ENCODE measurements at regions not wholly inside any gene's neighbourhood (a gene's known extent, or its start where the extent isn't known, plus 50 kb on each side); places are given as distances from the start of the nearest gene placed in this dataset.

DNA sequence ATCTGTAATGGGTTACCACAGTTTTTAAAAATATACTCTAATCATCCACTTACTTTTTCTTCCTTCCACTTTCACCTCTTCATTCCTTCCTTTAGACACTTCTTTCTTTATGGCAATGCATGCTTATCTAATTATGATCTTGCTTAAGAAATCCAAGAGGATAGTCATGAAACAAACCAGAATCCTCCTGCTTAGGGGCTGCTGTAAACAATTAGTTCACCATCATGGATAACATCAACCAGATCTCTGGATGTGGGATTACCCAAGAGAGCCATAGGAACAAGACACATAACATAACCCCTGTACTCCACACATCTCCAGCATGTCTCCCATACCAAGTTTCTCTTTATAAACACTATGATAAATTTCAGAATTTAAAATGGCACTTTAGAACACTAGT is 713.4 kb upstream of the PTPRD start:
- TF ChIP-seq NFRKB (IDR thresholded peaks at IDR 0.05) (no peak), BHLHE40 (IDR thresholded peaks at IDR 0.05; ENCODE audit: borderline replicate concordance) (no peak), SP1 (IDR thresholded peaks at IDR 0.05) (no peak), TARDBP (IDR thresholded peaks at IDR 0.05) (no peak), L3MBTL2 (conservative IDR thresholded peaks at IDR 0.05) (no peak), ELF4 (IDR thresholded peaks at IDR 0.05) (no peak), FOXK2 (IDR thresholded peaks at IDR 0.05) (no peak), HDGF (IDR thresholded peaks at IDR 0.05; ENCODE audit: borderline replicate concordance) (no peak), SUZ12 (IDR thresholded peaks at IDR 0.05) (no peak), FOXA1 (IDR thresholded peaks at IDR 0.05) (no peak), ZNF384 (IDR thresholded peaks at IDR 0.05) (no peak), FOXM1 (IDR thresholded peaks at IDR 0.05; ENCODE audit: borderline replicate concordance) (no peak), ARNT (IDR thresholded peaks at IDR 0.05) (no peak), CTBP1 (IDR thresholded peaks at IDR 0.05; ENCODE audit: borderline replicate concordance) (no peak), LEF1 (IDR thresholded peaks at IDR 0.05; ENCODE audit: borderline replicate concordance) (no peak)
- TF ChIP-seq, protein P1, sequence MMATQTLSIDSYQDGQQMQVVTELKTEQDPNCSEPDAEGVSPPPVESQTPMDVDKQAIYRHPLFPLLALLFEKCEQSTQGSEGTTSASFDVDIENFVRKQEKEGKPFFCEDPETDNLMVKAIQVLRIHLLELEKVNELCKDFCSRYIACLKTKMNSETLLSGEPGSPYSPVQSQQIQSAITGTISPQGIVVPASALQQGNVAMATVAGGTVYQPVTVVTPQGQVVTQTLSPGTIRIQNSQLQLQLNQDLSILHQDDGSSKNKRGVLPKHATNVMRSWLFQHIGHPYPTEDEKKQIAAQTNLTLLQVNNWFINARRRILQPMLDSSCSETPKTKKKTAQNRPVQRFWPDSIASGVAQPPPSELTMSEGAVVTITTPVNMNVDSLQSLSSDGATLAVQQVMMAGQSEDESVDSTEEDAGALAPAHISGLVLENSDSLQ (IDR thresholded peaks at IDR 0.05) = no peak
- ChIA-PET CTCF (no interaction called here), POLR2A (no interaction called here)
- DNase-seq (ENCODE audit: extremely low spot score) = no peak

DNA sequence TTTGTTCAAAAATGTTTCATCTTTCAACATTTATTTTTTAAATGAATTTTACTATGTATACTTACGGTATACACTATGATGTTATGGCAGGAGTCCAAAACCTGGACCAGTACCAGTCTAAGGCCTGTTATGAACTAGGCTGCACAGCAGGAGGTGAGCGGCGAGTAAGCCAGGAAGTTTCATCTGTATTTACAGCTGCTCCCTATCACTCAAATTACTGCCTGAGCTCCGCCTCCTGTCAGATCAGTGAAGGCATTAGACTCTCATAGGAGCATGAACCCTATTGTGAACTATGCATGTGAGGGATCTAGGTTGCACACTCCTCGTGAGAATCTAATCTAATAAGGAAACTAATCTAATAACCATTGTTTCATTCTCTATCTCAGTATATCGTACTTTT is 715.5 kb upstream of the PTPRD start:
- ChIA-PET POLR2A (no interaction called here), CTCF (no interaction called here)
- no peak for DNase-seq (ENCODE audit: extremely low spot score)
- no peak for TF ChIP-seq FOXK2 (IDR thresholded peaks at IDR 0.05)
- TF ChIP-seq TARDBP (IDR thresholded peaks at IDR 0.05) = no peak
- no peak for TF ChIP-seq FOXA1 (IDR thresholded peaks at IDR 0.05)
- TF ChIP-seq LEF1 (IDR thresholded peaks at IDR 0.05; ENCODE audit: borderline replicate concordance) = no peak
- TF ChIP-seq SUZ12 (IDR thresholded peaks at IDR 0.05) = no peak
- no peak for TF ChIP-seq NFRKB (IDR thresholded peaks at IDR 0.05)
- no peak for TF ChIP-seq FOXM1 (IDR thresholded peaks at IDR 0.05; ENCODE audit: borderline replicate concordance)
- TF ChIP-seq ZNF384 (IDR thresholded peaks at IDR 0.05) = no peak
- TF ChIP-seq ELF4 (IDR thresholded peaks at IDR 0.05) = no peak
- TF ChIP-seq SP1 (IDR thresholded peaks at IDR 0.05) = no peak
- no peak for TF ChIP-seq CTBP1 (IDR thresholded peaks at IDR 0.05; ENCODE audit: borderline replicate concordance)
- no peak for TF ChIP-seq HDGF (IDR thresholded peaks at IDR 0.05; ENCODE audit: borderline replicate concordance)
- no peak for TF ChIP-seq L3MBTL2 (conservative IDR thresholded peaks at IDR 0.05)
- TF ChIP-seq, protein P1 (IDR thresholded peaks at IDR 0.05) = no peak

DNA sequence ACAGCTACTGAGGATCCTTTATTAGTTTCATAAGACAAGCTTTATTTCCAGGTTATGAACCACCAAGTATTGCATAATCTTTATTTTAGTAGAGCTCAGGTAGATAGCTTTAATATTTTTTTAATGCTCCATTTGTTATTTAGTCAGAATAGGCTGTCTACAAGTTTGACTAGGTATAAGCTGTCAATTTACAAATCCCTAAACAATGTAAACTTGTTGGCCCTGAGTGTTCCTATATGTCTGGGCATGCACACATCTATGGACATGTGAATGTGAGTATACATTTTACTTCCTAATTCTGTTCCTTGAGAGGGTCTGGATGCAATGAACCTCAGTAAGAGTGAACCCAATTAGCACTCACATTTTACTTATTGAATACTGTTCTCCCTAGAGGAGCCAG is 722.2 kb upstream of the PTPRD start:
- TF ChIP-seq, protein P1 (IDR thresholded peaks at IDR 0.05) = no peak
- TF ChIP-seq HDGF (IDR thresholded peaks at IDR 0.05; ENCODE audit: borderline replicate concordance) (no peak), FOXM1 (IDR thresholded peaks at IDR 0.05; ENCODE audit: borderline replicate concordance) (no peak), ARNT (IDR thresholded peaks at IDR 0.05) (no peak), ZNF384 (IDR thresholded peaks at IDR 0.05) (no peak), L3MBTL2 (conservative IDR thresholded peaks at IDR 0.05) (no peak), CTBP1 (IDR thresholded peaks at IDR 0.05; ENCODE audit: borderline replicate concordance) (no peak), FOXK2 (IDR thresholded peaks at IDR 0.05) (no peak), TARDBP (IDR thresholded peaks at IDR 0.05) (no peak), SUZ12 (IDR thresholded peaks at IDR 0.05) (no peak), LEF1 (IDR thresholded peaks at IDR 0.05; ENCODE audit: borderline replicate concordance) (no peak), NFRKB (IDR thresholded peaks at IDR 0.05) (no peak), SP1 (IDR thresholded peaks at IDR 0.05) (no peak), ELF4 (IDR thresholded peaks at IDR 0.05) (no peak)
- no peak for DNase-seq (ENCODE audit: extremely low spot score)
- ChIA-PET CTCF (no interaction called here), POLR2A (no interaction called here)

DNA sequence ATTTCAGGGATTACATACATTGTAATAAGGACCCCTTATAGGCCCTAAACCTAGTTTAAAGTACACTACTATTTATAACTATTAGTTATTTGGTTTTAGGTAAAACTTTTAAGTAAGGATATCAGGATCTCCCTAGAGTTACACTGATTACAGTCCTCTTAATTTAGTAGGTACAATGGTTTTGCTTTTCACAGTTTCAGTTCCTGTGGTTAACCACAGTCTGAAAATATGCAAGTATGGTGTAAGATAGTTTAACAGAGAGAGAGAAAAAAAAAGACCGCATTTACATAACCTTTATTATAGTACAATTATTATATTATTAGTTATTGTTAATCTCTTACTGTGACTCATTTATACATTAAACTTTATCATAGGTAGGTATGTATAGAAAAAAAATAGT is 725.3 kb upstream of the PTPRD start:
- CTCF ChIA-PET = no interaction called here
- no peak for DNase-seq (ENCODE audit: extremely low spot score)
- POLR2A ChIA-PET = no interaction called here
- TF ChIP-seq L3MBTL2 (conservative IDR thresholded peaks at IDR 0.05) (no peak), TARDBP (IDR thresholded peaks at IDR 0.05) (no peak), ELF4 (IDR thresholded peaks at IDR 0.05) (no peak), FOXA1 (IDR thresholded peaks at IDR 0.05) (no peak), LEF1 (IDR thresholded peaks at IDR 0.05; ENCODE audit: borderline replicate concordance) (no peak), ZNF384 (IDR thresholded peaks at IDR 0.05) (no peak), FOXK2 (IDR thresholded peaks at IDR 0.05) (no peak), CTBP1 (IDR thresholded peaks at IDR 0.05; ENCODE audit: borderline replicate concordance) (no peak), NFRKB (IDR thresholded peaks at IDR 0.05) (no peak), BHLHE40 (IDR thresholded peaks at IDR 0.05; ENCODE audit: borderline replicate concordance) (no peak), HDGF (IDR thresholded peaks at IDR 0.05; ENCODE audit: borderline replicate concordance) (no peak), ARNT (IDR thresholded peaks at IDR 0.05) (no peak), SUZ12 (IDR thresholded peaks at IDR 0.05) (no peak), SP1 (IDR thresholded peaks at IDR 0.05) (no peak), FOXM1 (IDR thresholded peaks at IDR 0.05; ENCODE audit: borderline replicate concordance) (no peak)
- TF ChIP-seq, protein P1 (IDR thresholded peaks at IDR 0.05) = no peak

DNA sequence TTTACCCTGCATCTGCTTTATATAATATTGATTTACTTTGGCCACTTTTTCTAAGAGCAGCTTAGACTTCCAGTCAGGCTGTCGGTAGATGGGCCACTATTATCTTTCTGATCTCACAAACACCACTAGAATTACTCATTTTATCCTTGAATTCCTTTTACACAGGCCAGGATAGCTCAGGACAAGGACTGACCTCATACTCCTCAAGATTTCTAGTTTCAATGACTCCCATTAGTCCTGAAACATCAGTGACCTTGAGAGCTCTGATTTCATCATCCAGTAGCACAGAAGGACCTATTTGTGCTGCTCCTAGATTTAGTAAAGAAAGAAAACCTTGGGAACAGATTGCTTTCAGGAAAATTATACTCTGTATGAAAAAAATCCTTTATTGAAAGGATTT is 727.9 kb upstream of the PTPRD start:
- ChIA-PET CTCF (no interaction called here), POLR2A (no interaction called here)
- no peak for TF ChIP-seq FOXA1 (IDR thresholded peaks at IDR 0.05)
- TF ChIP-seq ZNF384 (IDR thresholded peaks at IDR 0.05) = no peak
- TF ChIP-seq LEF1 (IDR thresholded peaks at IDR 0.05; ENCODE audit: borderline replicate concordance) = no peak
- no peak for TF ChIP-seq ELF4 (IDR thresholded peaks at IDR 0.05)
- TF ChIP-seq SP1 (IDR thresholded peaks at IDR 0.05) = no peak
- DNase-seq (ENCODE audit: extremely low spot score) = no peak

DNA sequence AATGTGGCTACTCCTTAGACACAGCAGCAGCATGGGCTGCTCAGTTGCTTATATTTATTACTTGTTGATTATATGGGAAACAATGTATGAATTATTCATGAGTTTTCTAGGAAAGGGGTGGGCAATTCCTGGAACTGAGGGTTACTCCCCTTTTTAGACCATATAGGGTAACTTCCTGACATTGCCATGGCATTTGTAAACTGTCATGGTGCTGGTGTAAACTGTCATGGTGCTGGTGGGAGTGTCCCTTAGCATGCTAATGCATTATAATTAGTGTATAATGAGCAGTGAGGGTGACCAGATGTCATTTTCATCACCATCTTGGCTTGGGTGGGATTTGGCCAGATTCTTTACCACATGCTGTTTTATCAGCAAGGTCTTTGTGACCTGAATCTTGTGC is 734.6 kb upstream of the PTPRD start:
- no peak for DNase-seq (ENCODE audit: extremely low spot score)
- POLR2A ChIA-PET = no interaction called here

More for the DNA sequence above, 734.6 kb upstream of the PTPRD start:
- CTCF ChIA-PET = no interaction called here
- no peak for TF ChIP-seq FOXM1 (IDR thresholded peaks at IDR 0.05; ENCODE audit: borderline replicate concordance)
- no peak for TF ChIP-seq SUZ12 (IDR thresholded peaks at IDR 0.05)
- no peak for TF ChIP-seq LEF1 (IDR thresholded peaks at IDR 0.05; ENCODE audit: borderline replicate concordance)
- no peak for TF ChIP-seq BHLHE40 (IDR thresholded peaks at IDR 0.05; ENCODE audit: borderline replicate concordance)
- TF ChIP-seq ARNT (IDR thresholded peaks at IDR 0.05) = no peak
- no peak for TF ChIP-seq NFRKB (IDR thresholded peaks at IDR 0.05)
- no peak for TF ChIP-seq TARDBP (IDR thresholded peaks at IDR 0.05)
- TF ChIP-seq SP1 (IDR thresholded peaks at IDR 0.05) = no peak
- TF ChIP-seq ZNF384 (IDR thresholded peaks at IDR 0.05) = no peak
- TF ChIP-seq ELF4 (IDR thresholded peaks at IDR 0.05) = no peak
- TF ChIP-seq HDGF (IDR thresholded peaks at IDR 0.05; ENCODE audit: borderline replicate concordance) = no peak
- TF ChIP-seq FOXA1 (IDR thresholded peaks at IDR 0.05) = no peak
- TF ChIP-seq L3MBTL2 (conservative IDR thresholded peaks at IDR 0.05) = no peak
- TF ChIP-seq, protein P1 (IDR thresholded peaks at IDR 0.05) = no peak
- TF ChIP-seq FOXK2 (IDR thresholded peaks at IDR 0.05) = no peak
